Adipocyte (in vitro differentiated cells): ENCODE measurements at regions not wholly inside any gene's neighbourhood (a gene's known extent, or its start where the extent isn't known, plus 50 kb on each side); places are given as distances from the start of the nearest gene placed in this dataset.
"Not testable (repeated sequence)": the region's sequence is repeated elsewhere in the genome, so short reads cannot be mapped to it uniquely, and the experiment has no call there.

Experiments
- DNase-seq: peaks from one replicate; pipeline ENCODE4 v3.0.0-alpha.2; 2015; ENCODE audit warnings: low read depth
- H3K27me3 ChIP-seq: replicated peaks from 2 replicates; pipeline ENCODE4 v1.7.0; 2013; ENCODE audit warnings: mild to moderate bottlenecking, low read length, moderate library complexity; ENCODE audit not compliant: control insufficient read depth, insufficient read depth
- H3K36me3 ChIP-seq: 2 replicates; pipeline ENCODE4 v1.7.0; 2013; ENCODE audit warnings: low read length, mild to moderate bottlenecking, moderate library complexity; ENCODE audit not compliant: control insufficient read depth, insufficient read depth, severe bottlenecking
- H3K4me1 ChIP-seq: 2 replicates; pipeline ENCODE4 v1.7.0; 2013; ENCODE audit warnings: mild to moderate bottlenecking, low read length, moderate library complexity; ENCODE audit not compliant: control insufficient read depth, insufficient read depth
- H3K4me3 ChIP-seq: 2 replicates; pipeline ENCODE4 v1.7.0; 2013; ENCODE audit warnings: mild to moderate bottlenecking, low read length, moderate library complexity
- H3K9ac ChIP-seq: 2 replicates; pipeline ENCODE4 v1.7.0; 2013; ENCODE audit warnings: mild to moderate bottlenecking, low read length, moderate library complexity
- H3K9me3 ChIP-seq: 2 replicates; pipeline ENCODE4 v1.7.0; 2013; ENCODE audit warnings: mild to moderate bottlenecking, low read length, moderate library complexity; ENCODE audit not compliant: control insufficient read depth

DNA sequence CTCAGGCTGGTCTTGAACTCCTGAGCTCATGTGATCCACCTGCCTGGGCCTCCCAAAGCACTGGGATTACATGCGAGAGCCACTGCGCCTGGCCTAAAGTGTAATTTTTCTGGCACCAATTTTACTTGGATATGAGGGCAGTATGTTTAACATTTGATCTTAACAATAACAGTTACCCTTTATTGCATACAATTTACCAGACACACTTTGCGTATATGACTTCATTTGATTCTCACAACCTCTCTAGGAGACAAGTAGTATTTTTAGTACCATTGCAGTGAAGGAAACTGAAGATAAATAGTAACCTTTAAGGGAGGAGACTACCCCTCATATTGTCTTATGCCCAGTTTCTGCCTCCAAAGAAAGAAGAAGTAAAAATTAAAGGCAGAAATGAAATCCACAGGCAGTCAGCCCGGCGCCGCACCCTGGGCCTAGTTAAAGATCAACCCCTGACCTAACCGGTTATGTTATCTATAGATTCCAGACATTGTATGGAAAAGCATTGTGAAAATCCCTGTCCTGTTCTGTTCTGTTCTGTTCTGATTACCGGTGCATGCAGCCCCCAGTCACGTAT lies 54.0 kb downstream of the CYP26A1 start:
- not testable (repeated sequence) for H3K4me3 ChIP-seq, DNase-seq, H3K9ac ChIP-seq, H3K4me1 ChIP-seq, H3K36me3 ChIP-seq
- Histone ChIP-seq H3K9me3 (peaks cover 23% of the 10 kb centered on the region), H3K27me3 (peaks cover 18% of the 10 kb centered on the region)

GRCh38 chr10:93131986-93132385 lies 58.3 kb downstream of the CYP26A1 start:
- Histone ChIP-seq H3K27me3 (peaks cover 25% of the 10 kb centered on the region), H3K4me3 (no peak overlapping the region), H3K36me3 (no peaks in the 10 kb centered on the region), H3K4me1 (no peaks in the 10 kb centered on the region), H3K9ac (no peak overlapping the region), H3K9me3 (peaks cover 9% of the 10 kb centered on the region)
- DNase-seq: no peak

DNA sequence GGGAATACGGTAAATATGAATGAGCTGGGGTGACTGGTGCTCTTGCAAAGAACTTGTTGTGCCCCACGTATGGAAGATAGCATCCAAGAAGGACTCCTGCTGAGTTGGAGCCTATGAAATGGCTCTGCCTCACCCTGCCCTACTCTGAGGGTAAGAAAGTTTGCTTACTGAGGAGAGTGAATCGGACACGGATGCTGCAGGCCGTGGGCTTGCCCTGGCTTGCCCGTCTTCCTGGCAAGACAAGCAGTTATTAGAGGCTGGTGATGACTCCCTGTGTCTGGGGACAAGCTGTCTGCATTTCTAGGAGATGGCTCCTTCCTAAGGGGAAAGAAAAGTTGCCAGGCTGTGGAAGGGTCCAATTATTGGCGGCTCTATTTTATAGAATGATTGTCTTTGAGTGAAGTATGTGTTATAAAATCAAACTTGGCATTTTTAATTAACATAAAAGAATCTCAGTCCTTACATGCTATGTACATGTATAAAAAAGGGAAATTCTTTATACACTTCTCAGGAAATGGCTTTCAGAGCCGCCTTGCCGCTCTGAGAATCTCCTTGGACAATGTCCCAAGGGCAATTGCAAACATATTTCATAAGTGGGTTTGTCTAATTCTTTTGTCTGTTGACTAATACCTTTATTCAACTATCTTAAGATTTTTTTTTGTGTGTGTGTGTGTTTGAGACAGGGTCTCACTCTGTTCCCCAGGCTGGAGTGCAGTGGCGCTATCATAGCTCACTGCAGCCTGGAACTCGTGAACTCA lies 64.6 kb downstream of the CYP26A1 start:
- H3K4me1 ChIP-seq: peaks cover 7% of the 10 kb centered on the region

GRCh38 chr10:93139059-93139655 lies 65.5 kb downstream of the CYP26A1 start:
- H3K9me3 ChIP-seq: no peaks in the 10 kb centered on the region
- DNase-seq: no peak
- no peaks in the 10 kb centered on the region for H3K36me3 ChIP-seq
- no peak overlapping the region for H3K4me3 ChIP-seq
- H3K4me1 ChIP-seq: peaks cover 7% of the 10 kb centered on the region
- H3K27me3 ChIP-seq: peaks cover 20% of the 10 kb centered on the region
- H3K9ac ChIP-seq: no peak overlapping the region

More for the DNA sequence above, 64.6 kb downstream of the CYP26A1 start:
- H3K27me3 ChIP-seq: peaks cover 14% of the 10 kb centered on the region
- H3K9me3 ChIP-seq: no peaks in the 10 kb centered on the region
- DNase-seq: no peak
- H3K9ac ChIP-seq: no peak overlapping the region
- no peak overlapping the region for H3K4me3 ChIP-seq
- H3K36me3 ChIP-seq: no peaks in the 10 kb centered on the region

GRCh38 chr10:93142534-93142933 lies 68.8 kb downstream of the CYP26A1 start:
- H3K9me3 ChIP-seq: no peaks in the 10 kb centered on the region
- H3K9ac ChIP-seq: no peak overlapping the region
- peaks cover 7% of the 10 kb centered on the region for H3K4me1 ChIP-seq

GRCh38 chr10:93143281-93143680 lies 69.6 kb downstream of the CYP26A1 start:
- H3K9ac ChIP-seq: no peak overlapping the region
- peaks cover 38% of the 10 kb centered on the region for H3K27me3 ChIP-seq
- H3K4me1 ChIP-seq: peaks cover 4% of the 10 kb centered on the region
- no peaks in the 10 kb centered on the region for H3K9me3 ChIP-seq
- H3K36me3 ChIP-seq: no peaks in the 10 kb centered on the region
- no peak for DNase-seq
- no peak overlapping the region for H3K4me3 ChIP-seq

More at GRCh38 chr10:93142534-93142933, 68.8 kb downstream of the CYP26A1 start:
- Histone ChIP-seq H3K36me3 (no peaks in the 10 kb centered on the region), H3K27me3 (peaks cover 31% of the 10 kb centered on the region), H3K4me3 (no peak overlapping the region)
- DNase-seq: no peak

- Histone ChIP-seq H3K36me3 (no peaks in the 10 kb centered on the region), H3K27me3 (peaks cover 44% of the 10 kb centered on the region)
- no peak for DNase-seq
Observed at GRCh38 chr10:93146336-93146735, 72.6 kb downstream of the CYP26A1 start.

GRCh38 chr10:93147281-93147680 lies 73.6 kb downstream of the CYP26A1 start:
- Histone ChIP-seq H3K36me3 (no peaks in the 10 kb centered on the region), H3K9ac (no peak overlapping the region), H3K27me3 (peaks cover 44% of the 10 kb centered on the region), H3K4me3 (no peak overlapping the region), H3K4me1 (peaks cover 9% of the 10 kb centered on the region), H3K9me3 (peaks cover 7% of the 10 kb centered on the region)
- DNase-seq: no peak

More at GRCh38 chr10:93146336-93146735, 72.6 kb downstream of the CYP26A1 start:
- Histone ChIP-seq H3K4me3 (no peak overlapping the region), H3K4me1 (no peaks in the 10 kb centered on the region), H3K9ac (no peak overlapping the region), H3K9me3 (peaks cover 7% of the 10 kb centered on the region)

DNA sequence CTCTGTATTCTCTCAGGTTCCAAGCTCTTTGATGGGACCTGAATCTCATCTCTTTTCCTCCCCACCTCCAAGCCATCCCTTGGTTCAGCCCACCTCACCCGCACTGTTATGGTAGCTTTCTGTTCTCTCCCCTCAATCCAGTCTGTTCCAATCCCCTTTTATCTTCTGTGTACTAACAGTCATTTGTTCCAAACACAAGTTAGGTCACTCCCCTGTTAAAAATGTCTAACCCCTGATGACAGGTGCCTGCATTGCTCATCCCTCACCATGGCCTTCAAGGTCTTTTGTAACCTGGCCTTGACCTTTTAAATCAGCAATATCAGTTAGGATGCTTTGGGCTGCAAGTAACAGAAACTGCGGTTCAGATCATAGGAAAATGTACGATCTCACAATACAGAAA lies 74.8 kb downstream of the CYP26A1 start:
- Histone ChIP-seq H3K9ac (no peak overlapping the region), H3K36me3 (no peaks in the 10 kb centered on the region), H3K4me3 (no peak overlapping the region), H3K27me3 (peaks cover 32% of the 10 kb centered on the region), H3K9me3 (peaks cover 12% of the 10 kb centered on the region), H3K4me1 (peaks cover 11% of the 10 kb centered on the region)
- no peak for DNase-seq

DNA sequence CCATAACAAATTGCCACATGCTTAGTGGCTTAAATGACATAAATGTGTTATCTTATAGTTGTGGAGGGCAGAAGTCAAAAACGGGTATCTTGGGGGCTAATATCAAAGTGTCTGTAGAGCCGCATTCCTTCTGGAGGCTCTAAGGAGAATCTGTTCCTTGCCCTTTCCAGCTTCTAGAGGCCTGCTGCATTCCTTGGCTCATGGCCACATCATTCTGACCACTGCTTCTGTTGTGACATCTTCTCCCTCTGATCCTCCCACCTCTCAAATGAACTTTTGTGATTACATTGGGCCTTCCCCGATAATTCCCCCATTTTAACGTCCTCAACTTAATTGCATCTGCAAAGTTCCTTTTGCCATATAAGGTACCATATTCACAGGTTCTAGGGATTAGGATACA lies 76.1 kb downstream of the CYP26A1 start:
- peaks cover 12% of the 10 kb centered on the region for H3K9me3 ChIP-seq
- no peak for DNase-seq
- H3K4me3 ChIP-seq: no peak overlapping the region
- H3K27me3 ChIP-seq: peaks cover 26% of the 10 kb centered on the region
- H3K4me1 ChIP-seq: peaks cover 11% of the 10 kb centered on the region
- no peak overlapping the region for H3K9ac ChIP-seq
- H3K36me3 ChIP-seq: no peaks in the 10 kb centered on the region

GRCh38 chr10:93150289-93150688 lies 76.6 kb downstream of the CYP26A1 start:
- Histone ChIP-seq H3K27me3 (peaks cover 23% of the 10 kb centered on the region), H3K9me3 (peaks cover 13% of the 10 kb centered on the region), H3K4me1 (peaks cover 11% of the 10 kb centered on the region), H3K36me3 (no peaks in the 10 kb centered on the region), H3K9ac (no peak overlapping the region), H3K4me3 (no peak overlapping the region)
- DNase-seq: no peak
